Ovary (tissue), 7 donors: ENCODE measurements at regions not wholly inside any gene's neighbourhood (a gene's known extent, or its start where the extent isn't known, plus 50 kb on each side); places are given as distances from the start of the nearest gene placed in this dataset.

Source experiments
- DNase-seq, 5 donors: peaks; one replicate each; pipeline ENCODE4 v3.0.0-alpha.2; 2019 to 2020
- H3K27ac ChIP-seq, 2 donors: fragments of 200-600 bp; one replicate each; pipeline versions ENCODE4 v1.5.1 to v1.8.0; 2019 to 2022
- H3K27me3 ChIP-seq: fragments of 200-600 bp; one replicate; pipeline ENCODE4 v1.8.0; 2022
- H3K36me3 ChIP-seq: fragments of 200-600 bp; sonication (generic); one replicate; pipeline ENCODE4 v1.5.1; 2019
- H3K4me1 ChIP-seq: one replicate; pipeline ENCODE4 v1.8.1; 2013; ENCODE audit warnings: mild to moderate bottlenecking, moderate library complexity; ENCODE audit not compliant: insufficient read depth
- H3K4me3 ChIP-seq: fragments of 200-600 bp; sonication (generic); one replicate; pipeline ENCODE4 v1.5.1; 2017
- H3K9me3 ChIP-seq, 2 donors: fragments of 200-600 bp in 1 of 2; sonication (generic) in 1 of 2; one replicate each; pipeline versions ENCODE4 v1.5.1 to v1.8.1; 2013 to 2019; ENCODE audit warnings: mild to moderate bottlenecking in 1 of 2, moderate library complexity in 1 of 2
- EP300 ChIP-seq: sonication (generic); formaldehyde crosslinking; IDR thresholded peaks from one replicate; pipeline ENCODE4 v1.6.1; 2017; ENCODE audit warnings: antibody characterized with exemption
- POLR2A ChIP-seq: fragments of 450-650 bp; IDR thresholded peaks from one replicate; pipeline ENCODE4 v1.6.1; 2017; ENCODE audit warnings: antibody characterized with exemption, mild to moderate bottlenecking, moderate library complexity
- WGBS, 3 donors: extraction: QIAGEN DNeasy Blood & Tissue Kit in 1 of 3; methylation state at CpG; one replicate each; pipeline versions ENCODE4 v1.1.5 to v1.1.7; 2013 to 2017; 5-methylcytosine and 5-hydroxymethylcytosine counted together
- intact Hi-C, 4 donors: fragments of 100-400 bp; cut with DNase I; formaldehyde crosslinking; loops; one replicate each; pipeline versions ENCODE4 v1.11.0 to v1.15.1; 2022 to 2023
- TF ChIP-seq, protein P1 (sequence below), 3 donors: fragments of 450-650 bp in 2 of 3; fragments of 200-600 bp in 1 of 3; IDR thresholded peaks; one replicate each; pipeline versions ENCODE4 v1.5.1 to v1.8.0; 2016 to 2022; ENCODE audit warnings: antibody characterized with exemption in 3 of 3, mild to moderate bottlenecking in 1 of 3
- donor health status: DM: no; HTN: no; CAD: no; lungs with moderate emphysema.
- donor health status: DM: no; HTN: no; CAD: no.
- donor health status: Bipolar disorder and iron deficiency.
- donor health status: DM: no; HTN: no; CAD: no.
- donor health status: DM: yes; HTN: yes; CAD: no.

DNA sequence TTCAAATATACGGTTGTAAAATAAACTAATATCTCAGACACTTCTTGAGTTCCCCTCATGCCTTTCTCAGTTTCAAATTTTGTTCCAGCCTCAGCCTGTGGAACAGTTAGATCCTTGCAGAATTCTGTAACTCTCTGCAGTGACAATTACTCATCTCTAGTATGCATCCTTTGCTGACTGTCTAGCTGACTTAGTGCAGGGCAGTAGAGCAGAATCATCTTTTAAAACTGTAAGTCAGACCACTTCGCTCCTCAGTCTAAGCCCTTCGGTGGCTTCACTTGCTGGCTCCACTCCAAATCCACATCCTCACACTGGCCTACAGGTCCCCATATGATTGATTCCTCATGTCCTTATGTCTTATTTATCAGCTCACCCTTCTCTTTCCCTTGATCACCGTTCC, 164.1 kb upstream of the ZSWIM2 start:
- Histone ChIP-seq H3K9me3 (no peaks in the 10 kb centered on the region), H3K4me1 (no peaks in the 10 kb centered on the region), H3K36me3 (no peaks in the 10 kb centered on the region), H3K27me3 (no peaks in the 10 kb centered on the region), H3K27ac (no peak overlapping the region), H3K4me3 (no peak overlapping the region)
- DNase-seq, result no peak
- TF ChIP-seq POLR2A, result no peak
- TF ChIP-seq, protein P1, sequence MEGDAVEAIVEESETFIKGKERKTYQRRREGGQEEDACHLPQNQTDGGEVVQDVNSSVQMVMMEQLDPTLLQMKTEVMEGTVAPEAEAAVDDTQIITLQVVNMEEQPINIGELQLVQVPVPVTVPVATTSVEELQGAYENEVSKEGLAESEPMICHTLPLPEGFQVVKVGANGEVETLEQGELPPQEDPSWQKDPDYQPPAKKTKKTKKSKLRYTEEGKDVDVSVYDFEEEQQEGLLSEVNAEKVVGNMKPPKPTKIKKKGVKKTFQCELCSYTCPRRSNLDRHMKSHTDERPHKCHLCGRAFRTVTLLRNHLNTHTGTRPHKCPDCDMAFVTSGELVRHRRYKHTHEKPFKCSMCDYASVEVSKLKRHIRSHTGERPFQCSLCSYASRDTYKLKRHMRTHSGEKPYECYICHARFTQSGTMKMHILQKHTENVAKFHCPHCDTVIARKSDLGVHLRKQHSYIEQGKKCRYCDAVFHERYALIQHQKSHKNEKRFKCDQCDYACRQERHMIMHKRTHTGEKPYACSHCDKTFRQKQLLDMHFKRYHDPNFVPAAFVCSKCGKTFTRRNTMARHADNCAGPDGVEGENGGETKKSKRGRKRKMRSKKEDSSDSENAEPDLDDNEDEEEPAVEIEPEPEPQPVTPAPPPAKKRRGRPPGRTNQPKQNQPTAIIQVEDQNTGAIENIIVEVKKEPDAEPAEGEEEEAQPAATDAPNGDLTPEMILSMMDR (IDR thresholded peaks at IDR 0.05), result no peak
- no peak for TF ChIP-seq EP300
- 47 to 62% (median 53%) methylated on average over 4 of the region's 4 CpGs for WGBS, 3 donors
- intact Hi-C loops, result no loop called here

DNA sequence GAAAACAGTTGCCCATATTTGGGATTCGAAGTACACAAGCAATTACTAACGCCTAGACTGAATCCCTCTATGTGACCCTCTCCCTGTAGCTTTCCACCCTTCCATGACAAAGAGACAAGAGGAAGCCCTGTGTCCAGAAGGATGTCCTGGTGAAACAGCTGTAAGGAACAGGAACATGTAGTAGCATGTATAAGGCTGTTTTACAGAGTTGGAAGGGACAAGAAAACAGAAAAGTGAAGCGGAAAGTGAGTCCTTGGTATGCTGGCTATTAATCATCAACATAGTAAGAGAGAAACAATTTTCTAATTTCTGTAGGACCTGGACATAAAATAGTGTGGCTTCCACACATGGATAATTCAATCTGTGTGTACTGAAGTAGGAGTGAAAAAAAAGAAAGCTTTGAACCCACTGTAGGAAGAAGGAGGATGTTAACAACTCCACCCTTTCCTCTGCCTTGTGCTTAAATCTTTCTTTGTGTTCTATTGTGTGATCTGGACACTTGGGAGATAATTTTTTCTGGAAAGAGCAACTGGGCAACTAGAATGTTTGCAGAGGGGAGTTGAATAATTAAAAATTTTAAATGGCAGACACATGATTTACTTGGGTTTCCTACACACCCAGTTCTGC, 162.3 kb upstream of the ZSWIM2 start:
- H3K9me3 ChIP-seq, result no peaks in the 10 kb centered on the region
- DNase-seq, result no peak
- intact Hi-C loops, result no loop called here
- no peaks in the 10 kb centered on the region for H3K27me3 ChIP-seq
- H3K4me3 ChIP-seq, result no peak overlapping the region
- WGBS, 3 donors, result 89 to 93% (median 92%) methylated on average over 3 of the region's 3 CpGs
- H3K4me1 ChIP-seq, result no peaks in the 10 kb centered on the region
- no peak overlapping the region for H3K27ac ChIP-seq
- no peaks in the 10 kb centered on the region for H3K36me3 ChIP-seq
- TF ChIP-seq, protein P1 (IDR thresholded peaks at IDR 0.05), result no peak
- TF ChIP-seq EP300 (no peak), POLR2A (no peak)

DNA sequence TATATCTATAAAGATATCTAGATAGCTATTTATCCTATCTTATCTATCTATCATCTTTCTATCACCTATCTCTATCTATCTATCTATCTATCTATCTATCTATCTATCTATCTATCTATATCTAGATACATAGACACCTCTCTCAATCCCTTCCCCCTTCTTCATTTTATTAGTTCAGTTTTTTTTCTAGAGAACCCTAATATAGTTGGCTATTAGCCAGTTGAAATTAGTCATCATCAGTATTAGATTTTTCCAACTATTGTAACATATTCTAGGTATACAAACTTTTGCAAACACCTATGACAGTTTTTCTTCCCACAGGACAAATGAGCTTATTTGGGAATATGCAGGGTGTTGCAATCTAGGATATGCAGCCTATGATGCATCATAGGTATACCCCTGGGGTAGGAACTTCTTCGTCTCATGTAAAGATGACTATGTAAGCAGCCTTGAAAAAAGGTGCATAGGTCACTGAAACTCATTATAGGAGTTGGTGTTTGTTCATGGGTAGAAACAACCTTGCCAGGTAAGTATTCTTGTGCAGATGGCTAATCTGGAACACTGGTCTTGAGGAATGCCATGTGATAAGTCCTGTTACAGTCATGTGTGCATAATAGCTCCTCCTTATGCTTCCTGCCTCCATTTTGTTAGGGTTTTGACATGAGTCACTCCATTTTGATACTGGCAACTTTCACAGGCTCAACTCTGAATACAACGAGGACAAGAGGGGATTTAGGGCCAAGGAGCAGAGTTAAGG, 160.7 kb upstream of the ZSWIM2 start:
- H3K27ac ChIP-seq, result no peak overlapping the region
- H3K9me3 ChIP-seq, result no peaks in the 10 kb centered on the region
- TF ChIP-seq, protein P1 (IDR thresholded peaks at IDR 0.05), result no peak
- no peak for TF ChIP-seq POLR2A
- no peak for TF ChIP-seq EP300
- no peaks in the 10 kb centered on the region for H3K4me1 ChIP-seq
- intact Hi-C loops, result no loop called here
- no peak overlapping the region for H3K4me3 ChIP-seq
- DNase-seq, result no peak
- H3K27me3 ChIP-seq, result no peaks in the 10 kb centered on the region
- no peaks in the 10 kb centered on the region for H3K36me3 ChIP-seq
- WGBS, 3 donors, result 91 to 95% (median 95%) methylated on average over 2 of the region's 2 CpGs

DNA sequence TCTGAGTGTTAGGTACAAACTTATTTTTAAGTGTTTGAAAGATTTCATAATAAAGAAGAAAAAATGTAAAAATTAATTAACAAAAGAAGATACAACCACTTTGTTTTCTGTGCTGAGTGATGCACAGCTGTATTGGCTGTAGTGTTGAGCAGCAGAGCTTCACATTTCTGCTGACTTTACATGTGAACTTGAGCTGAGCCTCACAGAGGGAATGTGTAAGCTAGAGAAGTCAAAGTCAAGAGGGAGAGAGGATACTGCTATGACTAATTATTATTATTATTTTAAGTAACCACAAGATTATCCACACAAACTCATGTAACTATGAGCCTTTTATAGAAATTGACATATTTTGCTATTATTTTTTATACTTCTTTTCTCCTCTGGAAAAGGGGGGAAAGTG, 159.1 kb upstream of the ZSWIM2 start:
- Histone ChIP-seq H3K27me3 (no peaks in the 10 kb centered on the region), H3K4me3 (no peak overlapping the region), H3K4me1 (no peaks in the 10 kb centered on the region), H3K27ac (no peak overlapping the region), H3K36me3 (no peaks in the 10 kb centered on the region), H3K9me3 (no peaks in the 10 kb centered on the region)
- TF ChIP-seq POLR2A, result no peak
- TF ChIP-seq, protein P1 (IDR thresholded peaks at IDR 0.05), result no peak
- TF ChIP-seq EP300, result no peak
- DNase-seq, result no peak
- intact Hi-C loops, result no loop called here
